ENCODE measurements at regions not wholly inside any gene's neighbourhood (a gene's known extent, or its start where the extent isn't known, plus 50 kb on each side); places are given as distances from the start of the nearest gene placed in this dataset.
"Not testable (repeated sequence)": the region's sequence is repeated elsewhere in the genome, so short reads cannot be mapped to it uniquely, and the experiment has no call there.

DNA sequence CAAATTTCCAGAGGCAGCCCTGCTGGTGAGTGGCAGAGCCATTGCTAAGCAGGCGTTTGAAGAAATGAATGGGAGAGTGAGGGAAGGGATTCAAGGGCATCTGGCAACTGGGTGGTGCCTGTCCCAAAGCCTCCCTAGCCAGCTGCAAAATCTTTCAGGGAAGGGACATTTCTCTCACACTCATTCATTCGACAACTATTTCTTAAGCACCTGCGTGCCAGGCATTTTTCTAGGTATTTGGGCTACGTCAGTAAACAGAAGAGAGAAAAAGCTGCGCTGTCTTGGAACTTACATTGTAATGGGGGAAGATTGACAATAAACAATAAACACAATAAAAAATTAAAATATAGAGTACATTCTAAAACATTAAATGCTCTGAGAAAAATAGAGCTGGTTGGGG is 301.9 kb upstream of the USP24 start:
- in situ Hi-C loops (cut with HindIII; ENCODE audit: low sequenced_read_pairs) = no loop called here
- DNase-seq (ENCODE audit: low read depth) = no peak
- TF ChIP-seq, protein P1, sequence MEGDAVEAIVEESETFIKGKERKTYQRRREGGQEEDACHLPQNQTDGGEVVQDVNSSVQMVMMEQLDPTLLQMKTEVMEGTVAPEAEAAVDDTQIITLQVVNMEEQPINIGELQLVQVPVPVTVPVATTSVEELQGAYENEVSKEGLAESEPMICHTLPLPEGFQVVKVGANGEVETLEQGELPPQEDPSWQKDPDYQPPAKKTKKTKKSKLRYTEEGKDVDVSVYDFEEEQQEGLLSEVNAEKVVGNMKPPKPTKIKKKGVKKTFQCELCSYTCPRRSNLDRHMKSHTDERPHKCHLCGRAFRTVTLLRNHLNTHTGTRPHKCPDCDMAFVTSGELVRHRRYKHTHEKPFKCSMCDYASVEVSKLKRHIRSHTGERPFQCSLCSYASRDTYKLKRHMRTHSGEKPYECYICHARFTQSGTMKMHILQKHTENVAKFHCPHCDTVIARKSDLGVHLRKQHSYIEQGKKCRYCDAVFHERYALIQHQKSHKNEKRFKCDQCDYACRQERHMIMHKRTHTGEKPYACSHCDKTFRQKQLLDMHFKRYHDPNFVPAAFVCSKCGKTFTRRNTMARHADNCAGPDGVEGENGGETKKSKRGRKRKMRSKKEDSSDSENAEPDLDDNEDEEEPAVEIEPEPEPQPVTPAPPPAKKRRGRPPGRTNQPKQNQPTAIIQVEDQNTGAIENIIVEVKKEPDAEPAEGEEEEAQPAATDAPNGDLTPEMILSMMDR (IDR thresholded peaks at IDR 0.05; ENCODE audit: low read depth, low read length, missing control alignments) = no peak
- no peak overlapping the region for H3K4me3 ChIP-seq (ENCODE audit: low read depth, low read length)

DNA sequence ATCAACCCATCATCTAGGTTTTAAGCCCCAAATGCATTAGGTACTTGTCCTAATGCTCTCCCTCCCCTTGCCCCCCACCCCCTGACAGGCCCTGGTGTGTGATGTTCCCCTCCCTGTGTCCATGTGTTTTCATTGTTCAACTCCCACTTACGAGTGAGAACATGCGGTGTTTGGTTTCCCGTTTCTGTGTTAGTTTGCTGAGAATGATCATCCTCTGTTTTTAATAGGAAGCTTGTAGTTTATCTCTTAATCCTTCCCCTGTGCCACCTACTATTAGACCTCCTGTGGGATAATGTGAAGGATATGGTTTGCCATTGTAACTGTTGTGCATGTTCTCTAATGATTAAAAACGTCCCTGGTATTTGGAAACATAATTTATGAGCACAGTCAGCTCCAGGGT is 299.4 kb upstream of the USP24 start:
- DNase-seq (ENCODE audit: low read depth); in situ Hi-C loops (cut with HindIII; ENCODE audit: low sequenced_read_pairs); H3K4me3 ChIP-seq (ENCODE audit: low read depth, low read length): not testable (repeated sequence)

DNA sequence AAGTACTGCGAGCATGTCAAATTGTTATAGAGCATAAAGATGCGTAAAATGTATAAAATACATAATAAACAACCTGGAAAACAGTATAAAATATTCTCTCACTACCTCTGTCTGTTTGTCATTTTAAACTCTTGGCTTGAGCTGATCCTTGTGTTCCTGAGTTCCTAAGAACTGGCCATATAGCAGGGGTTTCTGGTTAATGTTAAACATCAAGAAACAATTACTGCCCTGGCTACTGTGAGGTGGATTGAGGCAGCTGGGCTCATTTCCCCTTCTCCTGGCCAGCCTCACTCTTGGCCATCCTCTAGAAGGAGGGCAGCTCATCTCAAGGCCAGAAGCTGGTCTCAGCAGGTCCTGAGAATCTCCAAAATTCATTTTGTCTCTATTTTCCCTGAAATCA is 297.3 kb upstream of the USP24 start:
- in situ Hi-C loops (cut with HindIII; ENCODE audit: low sequenced_read_pairs) = no loop called here
- TF ChIP-seq, protein P1 (IDR thresholded peaks at IDR 0.05; ENCODE audit: low read depth, low read length, missing control alignments) = no peak
- DNase-seq (ENCODE audit: low read depth) = no peak

DNA sequence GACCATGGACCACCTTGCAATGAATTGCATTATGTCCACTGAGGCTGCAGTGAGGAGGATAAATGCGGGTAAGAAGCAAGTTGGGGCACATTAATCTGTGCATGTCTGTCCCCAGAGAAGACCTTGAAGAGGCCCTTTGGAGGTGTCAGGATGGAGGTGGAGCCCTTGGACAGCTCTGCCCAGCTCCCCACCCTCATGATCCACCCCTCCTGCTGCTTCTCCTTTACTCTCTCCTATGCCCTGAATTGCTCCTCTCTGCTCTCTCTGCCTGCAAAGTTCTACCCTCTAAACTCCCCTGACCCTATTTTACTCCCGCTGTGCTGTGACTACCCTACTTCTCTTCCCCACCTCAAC is 292.4 kb upstream of the USP24 start:
- in situ Hi-C loops (cut with HindIII; ENCODE audit: low sequenced_read_pairs) = no loop called here

More for the DNA sequence above, 297.3 kb upstream of the USP24 start:
- H3K4me3 ChIP-seq (ENCODE audit: low read depth, low read length) = no peak overlapping the region

DNA sequence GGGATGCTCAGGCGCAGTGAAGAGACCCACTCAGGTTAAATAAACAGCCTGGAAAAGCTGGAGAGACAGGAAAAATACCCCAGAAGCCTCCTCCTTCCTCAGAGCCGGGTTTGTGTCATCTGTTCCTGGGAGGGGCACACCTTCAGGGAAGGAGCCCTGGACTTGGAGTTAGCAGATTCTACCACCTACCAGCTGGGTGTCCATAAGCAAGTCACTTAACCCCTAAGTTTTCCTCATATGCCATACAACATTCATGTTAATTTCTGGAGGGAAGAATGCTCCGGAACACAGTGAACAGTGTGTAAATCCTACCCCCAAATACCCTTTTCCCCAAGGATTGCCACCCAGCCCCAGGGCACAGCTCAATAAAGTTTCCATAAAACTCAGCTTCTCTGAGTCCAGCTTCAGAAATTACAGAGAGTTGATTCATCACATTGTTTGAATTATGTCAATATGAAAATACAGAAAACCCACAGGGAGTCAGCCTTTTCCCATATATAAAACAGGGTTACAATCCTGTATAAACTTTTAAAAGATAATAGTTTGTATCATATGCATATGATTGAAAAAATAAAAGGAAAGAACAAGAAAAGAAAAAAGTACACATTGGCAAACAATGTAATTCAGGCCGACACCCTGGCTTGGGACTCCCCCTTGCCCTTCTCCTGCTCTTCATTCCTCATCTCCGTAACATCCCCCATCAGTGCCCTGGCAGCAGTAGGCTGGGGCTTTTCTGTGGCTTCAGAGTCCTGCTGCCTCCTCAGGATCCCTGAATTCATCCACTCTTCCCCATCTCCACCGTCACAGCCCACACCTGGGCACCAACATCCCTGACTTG is 291.8 kb upstream of the USP24 start:
- no peak for DNase-seq (ENCODE audit: low read depth)
- in situ Hi-C loops (cut with HindIII; ENCODE audit: low sequenced_read_pairs) = no loop called here

More for the DNA sequence above, 292.4 kb upstream of the USP24 start:
- TF ChIP-seq, protein P1 (IDR thresholded peaks at IDR 0.05; ENCODE audit: low read depth, low read length, missing control alignments) = no peak
- no peak overlapping the region for H3K4me3 ChIP-seq (ENCODE audit: low read depth, low read length)
- no peak for DNase-seq (ENCODE audit: low read depth)

DNA sequence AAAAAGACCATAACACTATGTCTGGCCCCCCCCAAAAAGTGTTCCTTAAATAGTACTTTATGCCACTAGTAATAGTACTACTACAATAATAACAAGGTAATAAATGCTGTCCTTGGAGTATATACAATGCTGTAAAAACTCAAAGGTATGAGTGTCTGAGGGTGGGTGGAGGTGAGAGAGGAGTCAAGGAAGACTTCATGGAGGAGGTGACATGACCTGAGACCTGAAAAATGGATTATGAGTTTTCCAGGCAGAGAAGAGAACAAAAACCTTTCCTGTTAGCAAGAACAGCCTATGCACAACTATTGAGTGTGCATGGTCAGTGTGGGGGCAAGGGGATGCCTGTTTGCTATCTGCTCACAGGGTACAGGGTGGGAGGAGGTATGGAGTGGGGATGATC is 290.2 kb upstream of the USP24 start:
- in situ Hi-C loops (cut with HindIII; ENCODE audit: low sequenced_read_pairs) = no loop called here
- TF ChIP-seq, protein P1 (IDR thresholded peaks at IDR 0.05; ENCODE audit: low read depth, low read length, missing control alignments) = no peak
- H3K4me3 ChIP-seq (ENCODE audit: low read depth, low read length) = no peak overlapping the region
- DNase-seq (ENCODE audit: low read depth) = no peak

More for the DNA sequence above, 291.8 kb upstream of the USP24 start:
- H3K4me3 ChIP-seq (ENCODE audit: low read depth, low read length) = no peak overlapping the region
- TF ChIP-seq, protein P1 (IDR thresholded peaks at IDR 0.05; ENCODE audit: low read depth, low read length, missing control alignments) = no peak

DNA sequence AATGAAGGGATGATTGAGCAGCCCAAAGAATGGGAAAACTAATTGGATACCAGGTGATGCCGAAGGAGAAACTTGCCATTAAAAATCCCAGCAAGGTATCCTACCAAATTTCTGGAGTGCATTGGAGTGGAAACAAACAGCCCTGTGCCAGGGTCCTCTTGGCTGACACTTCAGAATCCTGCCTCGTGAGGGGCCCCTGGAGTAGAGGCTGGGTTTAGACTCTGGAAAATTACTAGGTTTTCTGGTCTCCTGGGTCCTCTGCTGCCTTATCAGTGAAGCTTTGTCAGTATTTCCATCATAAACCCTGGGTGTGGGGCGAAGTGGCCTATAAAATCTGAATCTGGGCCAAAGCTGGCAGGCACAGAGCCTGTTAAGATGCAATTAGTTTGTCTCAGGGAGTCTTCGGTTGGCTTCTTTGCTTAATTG is 289.2 kb upstream of the USP24 start:
- H3K4me3 ChIP-seq (ENCODE audit: low read depth, low read length) = no peak overlapping the region
- TF ChIP-seq, protein P1 (IDR thresholded peaks at IDR 0.05; ENCODE audit: low read depth, low read length, missing control alignments) = no peak
- DNase-seq (ENCODE audit: low read depth) = no peak
- in situ Hi-C loops (cut with HindIII; ENCODE audit: low sequenced_read_pairs) = no loop called here

Measured in astrocyte of the cerebellum (primary cell).